NCI-H446 treated with DMSO at 0.1 percent for 48 hours (cell line): ENCODE measurements at regions not wholly inside any gene's neighbourhood (a gene's known extent, or its start where the extent isn't known, plus 50 kb on each side); places are given as distances from the start of the nearest gene placed in this dataset.

Source experiments
- DNase-seq: peaks from one replicate; lab custom pipeline; 2025; lab: John Stamatoyannopoulos, UW

DNA sequence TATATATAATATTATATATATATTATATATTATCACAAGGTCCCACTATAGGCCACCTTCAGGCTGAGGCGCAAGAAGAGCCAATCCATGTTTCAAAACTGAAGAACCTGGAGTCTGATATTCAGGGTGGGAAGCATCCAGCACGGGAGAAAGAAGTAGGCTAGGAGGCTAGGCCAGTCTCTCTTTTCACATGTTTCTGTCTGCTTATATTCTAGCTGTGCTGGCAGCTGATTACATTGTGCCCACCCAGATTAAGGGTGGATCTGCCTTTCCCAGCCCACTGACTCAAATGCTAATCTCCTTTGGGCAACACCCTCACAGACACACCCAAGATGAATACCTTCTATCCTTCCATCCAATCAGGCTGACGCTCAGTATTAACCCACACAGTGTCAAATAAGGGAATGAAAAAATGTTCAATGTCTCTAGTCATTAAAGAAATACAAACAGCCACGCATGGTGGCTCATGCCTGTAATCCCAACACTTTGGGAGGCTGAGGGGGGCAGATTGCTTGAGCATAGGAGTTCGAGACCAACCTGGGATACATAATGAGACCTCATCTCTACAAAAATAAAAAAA is 135.4 kb upstream of the PCBD1 start:
- no peak for DNase-seq

DNA sequence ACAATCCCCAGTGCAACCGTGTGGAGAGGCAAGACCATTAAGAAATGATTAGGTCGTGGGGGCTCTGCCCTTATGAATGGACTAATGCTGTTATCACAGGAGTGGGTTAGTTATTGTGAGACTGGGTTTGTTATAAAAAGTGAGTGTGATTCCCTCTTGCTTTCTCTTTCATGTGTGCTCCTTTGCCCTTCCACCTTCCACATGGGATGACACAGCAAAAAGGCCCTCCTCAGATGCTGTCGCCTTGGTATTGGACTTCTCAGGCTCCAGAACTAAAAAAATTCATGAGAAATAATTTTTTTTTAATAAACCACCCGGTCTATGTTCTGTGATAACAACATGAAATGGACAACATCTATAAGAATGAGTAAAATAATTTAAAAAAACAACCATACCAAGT is 136.1 kb upstream of the PCBD1 start:
- DNase-seq: no peak

DNA sequence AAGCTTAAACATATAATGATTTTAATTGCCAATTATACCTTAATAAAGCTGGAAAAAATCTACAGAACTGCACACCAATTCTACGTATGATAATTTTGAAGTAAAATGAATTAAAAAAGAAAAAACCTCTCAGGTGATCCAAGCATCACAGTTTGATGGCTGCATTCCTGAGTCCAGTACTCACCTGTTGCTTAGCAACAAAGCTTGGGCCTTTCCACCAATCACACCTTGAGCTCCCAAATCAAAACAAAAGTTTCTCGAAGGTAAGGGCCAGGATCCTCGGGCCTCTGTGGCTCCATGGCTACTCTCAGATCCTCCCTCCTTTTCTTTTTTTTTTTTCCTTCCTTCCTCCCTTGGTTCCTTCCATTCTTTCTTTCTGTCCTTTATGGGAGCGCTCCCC is 137.2 kb upstream of the PCBD1 start:
- DNase-seq: no peak

DNA sequence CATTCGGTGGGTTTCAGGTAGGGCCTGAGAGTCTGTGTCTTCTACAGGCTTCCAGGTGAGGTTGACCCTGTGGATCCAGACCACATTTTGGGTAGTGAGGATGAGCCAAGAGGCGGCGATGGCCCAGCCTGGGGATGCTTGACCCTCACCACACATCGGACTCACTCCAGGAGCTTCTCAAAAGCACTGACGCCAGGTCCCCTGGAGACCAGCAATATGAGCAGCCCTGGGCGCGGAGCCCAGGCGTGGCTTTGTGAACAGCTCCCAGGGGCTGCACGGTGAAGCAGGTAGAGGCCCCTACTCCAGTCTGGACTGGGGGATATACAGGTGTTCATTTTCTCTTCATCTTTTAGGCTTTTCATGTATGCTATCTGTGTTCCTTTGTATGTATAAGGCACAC is 139.7 kb upstream of the PCBD1 start:
- no peak for DNase-seq

DNA sequence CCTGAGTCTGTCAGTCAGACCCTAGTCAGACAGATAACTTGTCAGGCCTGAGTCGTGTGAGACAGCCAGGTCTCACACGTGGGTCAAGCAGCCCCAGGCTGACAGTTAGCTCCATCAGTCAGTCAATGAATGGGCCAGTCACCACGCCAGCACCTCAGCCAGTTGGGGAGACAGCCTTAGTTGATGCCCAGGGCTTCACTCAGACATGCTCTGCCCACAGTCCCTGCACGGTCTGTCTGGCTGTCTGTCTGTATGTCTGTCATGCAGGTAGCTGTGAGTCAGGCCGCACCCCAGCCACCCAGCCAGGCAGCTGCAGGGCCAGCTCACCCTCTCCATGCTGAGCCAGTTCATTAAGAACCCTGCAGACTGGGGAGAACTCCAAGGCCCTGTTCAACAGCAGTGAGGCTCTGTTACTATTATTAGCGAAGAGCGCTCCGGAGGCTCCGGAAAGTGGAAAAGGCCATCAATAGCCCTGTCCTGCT is 141.1 kb upstream of the PCBD1 start:
- DNase-seq: no peak

DNA sequence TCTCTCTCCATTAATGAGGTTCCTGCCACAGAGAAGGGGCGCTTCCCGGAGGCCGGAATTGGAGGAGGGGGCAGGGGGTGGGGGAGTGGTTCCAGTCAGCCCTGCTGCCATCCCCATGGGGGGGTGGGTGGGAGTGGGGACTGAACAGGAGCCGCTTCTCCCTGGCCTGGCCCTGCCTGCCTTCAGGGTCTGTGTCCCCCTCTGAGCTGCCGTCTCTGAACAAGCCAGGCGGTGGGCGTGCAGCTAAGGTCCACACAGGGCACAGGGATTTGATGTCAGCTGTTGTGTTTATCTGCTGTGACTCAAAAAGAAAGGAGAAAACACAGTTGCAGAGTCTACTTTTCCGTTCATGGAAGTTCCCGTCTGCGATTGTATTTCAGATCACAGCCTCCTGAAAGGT is 141.5 kb upstream of the PCBD1 start:
- DNase-seq: no peak

DNA sequence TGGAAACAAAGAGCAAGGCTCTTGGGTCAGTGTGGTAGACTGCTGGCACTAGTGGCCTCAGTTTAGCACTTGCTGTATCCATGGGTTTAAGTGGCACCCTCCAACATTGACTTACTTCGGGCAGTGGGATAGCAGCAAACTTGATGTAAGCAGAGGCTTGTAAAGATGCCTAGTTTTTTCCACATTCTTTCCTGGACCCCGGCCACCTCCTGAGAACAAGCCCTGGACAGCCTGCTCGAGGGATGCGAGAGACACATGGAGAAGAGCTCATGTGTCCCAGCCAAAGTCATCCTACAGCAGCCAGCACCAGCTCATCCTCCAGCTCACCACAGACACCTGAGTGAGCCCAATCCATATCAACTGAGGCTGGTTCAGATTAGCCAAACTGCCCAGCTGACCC is 142.7 kb upstream of the PCBD1 start:
- DNase-seq: no peak

DNA sequence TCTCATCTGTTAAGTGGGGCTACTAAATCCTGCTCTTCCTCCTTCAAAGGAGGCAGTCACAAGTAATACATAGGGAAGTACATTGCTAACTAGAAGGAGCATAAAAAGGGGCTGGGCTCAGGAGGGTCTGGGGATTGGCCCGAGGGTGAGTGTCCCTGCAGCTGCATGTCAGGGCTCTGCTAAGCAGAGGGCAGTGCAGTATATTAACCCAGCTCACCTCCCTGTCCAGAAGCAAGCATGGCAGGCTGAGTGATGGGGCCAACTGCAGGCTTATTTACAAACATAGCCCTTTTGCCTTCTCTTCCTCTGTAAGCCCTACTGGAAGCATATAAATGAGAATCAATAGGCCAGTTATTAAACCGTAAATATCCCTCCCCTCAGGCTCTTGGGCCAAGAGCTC is 143.2 kb upstream of the PCBD1 start:
- DNase-seq: no peak

DNA sequence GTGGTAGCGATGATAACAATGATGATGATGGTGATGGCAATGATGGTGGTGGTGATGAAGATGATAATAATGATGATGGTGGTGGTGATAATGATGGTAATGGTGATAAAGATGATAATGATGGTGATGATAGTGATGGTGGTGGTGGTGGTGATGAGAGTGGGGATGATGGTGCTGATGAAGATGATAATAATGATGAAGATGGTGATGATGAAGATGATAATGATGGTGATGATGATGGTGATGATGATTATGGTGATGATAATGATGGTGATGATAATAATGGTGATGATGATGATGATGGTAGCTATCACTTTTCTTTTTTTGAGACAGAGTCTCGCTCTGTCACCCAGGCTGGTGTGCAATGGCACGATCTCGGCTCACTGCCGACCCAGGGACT is 144.5 kb upstream of the PCBD1 start:
- DNase-seq: no peak

DNA sequence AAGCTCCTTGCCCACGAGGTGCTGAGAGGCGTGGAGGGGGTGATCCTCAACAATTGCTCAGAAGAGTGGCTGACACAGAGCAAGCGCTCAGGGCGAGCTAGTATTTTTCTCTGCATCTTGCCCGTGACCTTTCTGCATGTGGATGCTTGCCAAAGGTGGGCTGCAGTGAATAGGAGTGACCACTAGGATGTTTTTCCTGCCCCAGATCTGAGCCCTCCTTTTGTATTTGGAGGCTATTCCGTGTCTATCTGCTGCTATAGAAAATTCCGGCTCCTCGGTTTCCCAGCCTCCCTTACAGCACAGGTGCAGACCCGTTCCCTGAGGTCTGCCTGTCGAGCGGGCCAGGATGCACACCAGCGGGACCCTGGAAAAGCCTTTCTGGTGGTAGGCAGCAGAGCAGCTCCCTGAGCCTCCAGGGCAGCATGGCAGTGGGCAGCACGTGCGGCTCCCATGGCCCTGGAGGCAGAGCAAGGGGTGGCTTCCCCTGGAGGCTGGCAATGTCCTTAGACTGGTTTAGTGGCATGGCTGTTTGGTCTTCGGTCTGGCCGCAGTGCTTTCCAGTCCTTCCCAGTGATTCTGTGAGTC is 145.1 kb upstream of the PCBD1 start:
- no peak for DNase-seq

DNA sequence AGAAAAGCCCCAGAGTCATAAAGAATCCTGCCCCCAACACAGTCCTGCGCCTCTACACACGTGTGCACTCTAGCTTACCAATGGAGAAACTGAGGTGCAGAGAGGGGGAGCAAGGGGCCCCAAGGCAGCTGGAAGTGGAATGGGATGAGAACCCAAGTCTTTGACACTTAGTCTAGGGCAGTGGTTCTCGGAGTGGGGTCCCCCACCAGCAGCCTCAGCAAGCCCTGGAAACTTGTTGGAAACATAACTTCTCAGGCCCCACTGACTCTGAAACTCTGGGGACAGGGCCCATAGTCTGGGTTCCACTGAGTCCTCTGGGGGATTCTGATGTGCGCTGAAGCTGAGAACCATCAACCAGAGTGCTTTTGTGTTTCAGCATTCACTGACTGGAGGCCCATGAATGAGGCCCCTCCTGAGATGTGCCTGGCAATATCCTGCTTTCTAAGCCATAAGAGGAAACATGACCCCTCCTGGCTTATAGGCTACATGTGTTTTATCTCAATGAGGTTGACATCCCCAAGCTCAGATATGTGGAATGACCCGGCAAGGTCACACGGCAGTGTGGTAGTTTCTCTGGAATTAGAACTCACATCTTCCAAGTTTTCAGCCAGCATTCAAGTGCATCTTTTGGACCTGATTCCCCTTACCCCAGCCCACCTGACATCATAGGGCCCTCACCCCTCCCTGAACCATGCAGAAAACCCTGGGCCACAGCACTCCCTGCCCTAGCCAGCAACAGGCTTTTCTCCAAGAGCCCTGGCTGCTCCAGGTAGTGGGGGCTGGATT is 147.3 kb upstream of the PCBD1 start:
- no peak for DNase-seq

DNA sequence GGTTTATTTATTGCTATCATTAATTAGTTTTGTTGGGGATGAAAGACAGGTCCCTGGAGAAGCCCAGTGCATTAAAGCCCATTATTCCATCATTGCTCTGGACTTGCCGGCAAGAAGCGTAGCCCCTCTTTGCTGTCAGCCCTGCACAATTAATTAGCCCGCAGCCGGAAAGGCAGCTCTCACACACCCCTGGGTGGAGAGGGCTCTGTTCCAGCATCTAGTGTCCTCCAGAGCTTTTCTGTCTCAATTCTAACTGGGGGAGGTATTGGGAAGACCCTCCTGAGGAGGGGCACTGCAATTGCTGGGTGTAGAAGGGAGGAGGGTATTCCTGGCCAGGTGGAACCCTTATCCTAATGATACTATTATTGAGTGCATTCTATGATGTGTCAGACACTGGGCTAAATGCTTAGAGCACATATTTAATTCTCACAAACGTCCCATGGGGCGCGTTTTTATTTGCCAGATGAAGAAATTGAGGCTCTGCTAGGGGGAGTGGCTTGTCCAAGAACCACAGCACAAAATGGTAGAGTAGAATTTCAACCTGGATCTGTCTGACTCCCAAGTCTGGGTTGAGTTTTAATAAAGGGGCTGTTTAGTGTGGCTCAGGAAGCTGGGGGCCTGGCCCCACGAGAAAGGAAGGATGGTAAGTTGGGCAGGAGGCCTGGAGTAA is 148.1 kb upstream of the PCBD1 start:
- no peak for DNase-seq

DNA sequence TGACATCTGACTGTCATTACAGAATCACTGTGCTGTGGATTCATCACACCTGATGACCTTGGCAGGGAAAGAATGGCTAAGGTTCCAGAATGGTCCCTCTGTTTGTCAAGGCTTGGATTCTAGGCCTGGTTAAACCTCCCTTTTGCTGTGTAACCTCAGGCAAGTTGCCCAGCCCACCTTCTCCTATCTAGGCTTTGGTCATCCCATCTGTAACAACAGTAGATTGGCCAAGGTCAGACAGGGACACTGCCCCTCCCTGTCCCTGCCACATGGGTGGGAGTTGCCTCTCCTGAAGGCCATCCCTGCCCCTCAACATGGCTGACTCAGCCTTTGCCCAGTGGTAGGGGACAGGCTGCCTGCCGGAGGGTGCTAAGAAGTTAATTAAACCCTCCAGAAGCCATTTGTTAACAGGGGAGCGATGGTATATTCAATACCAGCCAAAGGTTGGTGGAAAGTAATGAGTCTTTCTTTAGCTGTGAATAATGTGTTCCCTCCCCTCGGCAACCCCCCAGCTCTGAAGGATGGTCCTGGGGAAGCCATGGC is 149.8 kb upstream of the PCBD1 start:
- DNase-seq: no peak

DNA sequence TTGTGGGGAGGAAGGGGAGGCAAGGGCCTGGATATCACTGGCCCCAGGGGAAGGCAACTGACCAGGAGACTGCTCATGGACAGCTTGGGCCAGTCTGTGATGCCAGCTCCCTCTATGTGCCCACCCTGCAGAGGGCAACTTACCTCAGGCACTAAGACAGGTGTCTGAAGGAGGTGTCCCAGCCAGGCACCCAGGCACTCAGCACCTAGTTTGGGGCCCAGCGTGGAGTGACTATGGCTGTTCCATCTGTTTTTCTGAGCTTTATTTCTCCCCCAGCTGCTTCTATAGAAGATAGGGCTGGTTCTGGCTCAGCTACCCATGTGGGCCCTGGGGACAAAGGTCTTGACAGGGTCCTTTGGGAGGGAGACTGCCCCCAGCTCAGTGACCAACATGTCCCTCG is 150.6 kb upstream of the PCBD1 start:
- DNase-seq: no peak

DNA sequence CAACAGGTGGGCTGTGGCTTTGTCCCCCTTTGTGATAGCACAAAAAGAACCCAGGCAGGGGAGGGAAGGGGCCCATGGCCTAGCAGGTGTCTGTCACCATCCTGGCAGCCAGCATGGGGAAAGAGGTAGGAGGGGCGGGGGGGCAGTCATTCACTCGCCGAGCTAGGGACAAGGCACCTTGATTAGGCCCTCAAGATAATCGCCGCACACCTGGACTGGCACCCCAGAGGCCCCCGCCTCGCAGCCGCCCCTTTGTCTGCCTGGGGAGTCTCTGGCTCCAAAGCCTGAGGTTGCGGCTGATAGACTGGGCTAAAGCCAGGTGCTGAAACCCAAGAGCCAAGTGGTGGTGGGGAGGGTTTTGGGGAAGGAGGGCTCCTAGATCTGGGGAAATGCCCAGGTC is 151.2 kb upstream of the PCBD1 start:
- DNase-seq: no peak

DNA sequence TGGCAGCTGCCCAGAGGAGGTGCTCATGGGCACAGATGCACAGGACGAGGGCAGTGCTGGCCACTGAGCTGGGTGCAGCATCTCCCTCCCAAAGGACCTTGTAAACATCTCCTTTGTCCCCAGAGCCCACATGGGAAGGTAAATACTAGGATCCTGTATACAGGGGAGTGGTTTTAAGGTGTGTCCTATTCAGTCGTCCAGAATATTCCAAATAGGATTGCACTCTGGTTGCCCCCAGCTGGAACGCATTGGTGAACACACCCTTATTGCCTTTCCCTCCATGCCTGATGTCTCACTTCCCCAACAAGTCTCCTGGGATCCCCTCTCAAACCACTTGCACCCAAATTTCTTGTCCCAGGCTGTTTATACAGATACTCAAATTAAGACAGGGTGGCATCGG is 152.0 kb upstream of the PCBD1 start:
- DNase-seq: no peak

DNA sequence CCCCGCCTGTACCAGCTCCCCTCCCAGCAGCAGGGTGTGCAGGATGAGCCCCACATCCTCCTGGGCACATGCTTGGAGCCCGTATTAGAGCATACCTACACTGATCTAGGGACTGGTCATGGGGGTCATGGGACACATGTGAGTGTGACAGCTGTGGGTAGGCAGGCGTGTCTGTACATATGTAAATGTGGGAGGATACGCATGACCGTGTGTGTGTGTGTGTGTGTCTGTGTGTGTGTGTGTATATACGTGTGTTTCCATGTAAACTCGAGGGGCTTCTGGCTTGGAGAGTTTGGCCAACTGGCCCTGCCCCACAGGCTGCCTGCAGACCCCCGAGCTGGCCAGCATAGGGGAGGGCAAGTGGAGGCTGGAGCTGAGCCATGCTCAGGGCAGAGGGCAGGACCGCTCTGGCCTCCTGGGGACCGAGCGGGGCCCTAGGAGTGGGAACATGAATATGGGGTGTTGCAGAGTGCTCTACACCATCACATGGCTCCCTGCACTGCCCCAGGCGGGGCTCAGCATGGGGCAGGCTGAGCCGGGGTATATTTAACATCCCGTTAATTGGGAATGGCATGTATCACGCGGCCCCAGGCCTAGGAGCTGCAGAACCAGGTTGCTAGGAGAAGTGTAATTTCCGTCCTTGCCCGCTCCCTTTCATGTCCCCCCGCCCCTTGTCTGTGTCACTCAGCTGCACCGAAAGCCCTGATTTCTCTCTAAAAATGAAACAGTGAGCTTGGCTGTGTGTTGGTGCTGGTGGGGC is 152.7 kb upstream of the PCBD1 start:
- no peak for DNase-seq

DNA sequence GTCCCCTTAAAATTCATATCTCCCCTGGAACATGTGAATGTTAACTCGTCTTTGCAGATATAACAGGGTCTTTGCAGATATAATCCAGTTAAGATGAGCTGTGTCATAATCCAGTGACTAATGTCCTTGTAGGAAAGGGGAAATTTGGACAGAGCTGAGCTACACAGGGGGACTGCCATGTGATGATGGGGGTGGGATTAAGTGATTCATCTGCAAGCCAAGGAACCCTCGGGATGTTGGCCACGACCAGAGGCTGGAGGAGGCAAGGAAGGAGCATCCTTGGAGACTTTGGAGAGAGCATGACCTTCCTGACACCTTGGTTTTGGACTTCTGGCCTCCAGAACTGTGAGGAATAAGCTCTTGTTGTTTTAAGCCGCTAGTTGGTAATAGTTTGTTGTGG is 153.9 kb upstream of the PCBD1 start:
- DNase-seq: no peak

DNA sequence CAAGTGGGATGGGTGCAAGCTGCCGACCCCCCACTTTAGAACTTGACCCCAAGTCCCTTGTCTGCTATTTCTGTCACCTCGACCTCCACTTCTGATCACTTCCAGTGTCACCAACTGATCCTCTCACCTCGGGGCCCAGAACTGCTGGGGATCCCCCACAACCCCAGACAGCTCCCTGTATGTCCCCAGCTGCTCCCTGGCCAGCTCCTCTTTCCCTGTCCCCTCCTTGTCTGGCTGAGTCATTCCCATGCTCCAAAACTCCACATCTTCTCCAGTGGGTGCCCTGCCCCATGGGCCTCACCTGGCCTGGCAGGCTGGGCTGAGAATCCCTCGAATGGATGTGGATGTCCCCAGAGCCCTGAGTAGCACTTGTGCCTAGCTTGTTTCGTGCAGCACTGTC is 154.3 kb upstream of the PCBD1 start:
- DNase-seq: no peak

DNA sequence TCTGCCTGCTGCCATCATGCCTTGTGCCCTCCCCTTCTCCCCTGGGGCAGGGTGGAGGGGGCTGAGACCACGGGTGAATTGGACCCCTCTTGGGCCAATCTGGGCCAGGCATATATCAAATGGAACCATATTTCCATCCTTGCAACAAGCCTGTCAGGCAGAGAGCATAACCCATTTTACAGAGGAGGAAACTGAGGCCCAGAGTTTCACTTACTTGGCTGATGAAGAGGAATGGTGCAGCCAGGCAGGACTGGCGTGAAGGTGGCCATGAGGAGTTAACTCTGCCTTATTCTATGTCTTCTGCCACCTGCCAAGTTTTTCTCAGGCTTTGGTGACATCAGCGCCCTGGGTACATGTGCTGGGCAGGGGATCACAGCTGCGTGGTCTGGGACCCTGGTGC is 155.5 kb upstream of the PCBD1 start:
- DNase-seq: no peak

DNA sequence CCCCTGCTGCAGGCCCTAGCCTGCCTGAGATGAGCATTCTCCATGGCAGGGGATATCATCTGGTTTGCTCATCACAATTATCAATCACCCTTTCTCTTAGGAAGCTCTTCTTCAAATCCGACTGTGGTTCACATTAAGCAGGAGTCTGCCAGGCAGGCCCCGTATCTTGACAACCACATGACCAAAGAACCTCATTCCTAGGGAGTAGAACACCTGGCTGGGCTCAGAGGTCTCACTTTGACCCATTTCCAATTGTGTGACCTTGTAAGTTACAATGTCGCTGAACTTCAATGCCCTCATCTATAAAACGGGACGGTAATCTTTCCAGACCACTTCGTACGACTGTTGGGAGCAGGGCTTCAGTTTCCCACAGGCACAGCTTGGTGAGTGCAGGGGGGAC is 156.4 kb upstream of the PCBD1 start:
- no peak for DNase-seq

DNA sequence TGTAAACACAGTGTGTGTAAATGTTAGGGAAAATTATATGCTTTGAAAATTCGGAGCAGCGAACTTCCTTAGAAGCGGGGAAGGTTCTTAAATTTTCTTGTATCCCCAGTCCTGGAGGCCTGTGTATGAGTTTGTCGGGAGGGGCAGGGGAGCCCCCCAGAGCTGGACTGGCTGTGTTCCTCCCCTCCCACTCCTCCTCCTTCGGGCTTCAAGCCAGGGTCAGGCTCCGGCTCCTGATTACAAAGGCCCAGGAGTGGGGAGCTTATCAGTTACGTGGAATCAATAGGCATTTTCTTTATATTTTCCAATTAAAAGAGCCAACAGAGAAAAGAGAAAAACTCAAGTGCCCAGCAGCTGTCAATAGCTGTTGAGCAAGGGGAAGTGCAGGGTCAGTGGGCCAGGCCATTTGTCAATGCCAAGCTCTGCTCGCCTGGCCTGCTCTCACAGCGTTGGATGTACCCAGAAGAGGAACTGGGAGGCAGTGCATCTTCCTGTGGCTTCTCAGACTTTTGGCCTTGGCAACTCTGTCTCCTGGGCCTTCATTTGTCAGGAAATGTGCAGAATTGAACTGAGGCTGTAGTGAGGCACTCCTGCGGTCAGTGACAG is 156.9 kb upstream of the PCBD1 start:
- no peak for DNase-seq
